ENCODE measurements at regions not wholly inside any gene's neighbourhood (a gene's known extent, or its start where the extent isn't known, plus 50 kb on each side); places are given as distances from the start of the nearest gene placed in this dataset.
"Not testable (repeated sequence)": the region's sequence is repeated elsewhere in the genome, so short reads cannot be mapped to it uniquely, and the experiment has no call there.

DNA sequence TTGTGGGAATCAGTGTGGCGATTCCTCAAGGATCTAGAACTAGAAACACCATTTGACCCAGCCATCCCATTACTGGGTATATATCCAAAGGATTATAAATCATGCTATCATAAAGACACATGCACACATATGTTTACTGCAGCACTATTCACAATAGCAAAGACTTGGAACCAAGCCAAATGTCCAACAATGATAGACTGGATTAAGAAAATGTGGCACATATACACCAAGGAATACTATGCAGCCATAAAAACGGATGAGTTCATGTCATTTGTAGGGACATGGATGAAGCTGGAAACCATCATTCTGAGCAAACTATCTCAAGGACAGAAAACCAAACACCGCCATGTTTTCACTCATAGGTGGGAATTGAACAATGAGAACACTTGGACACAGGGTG, 250.9 kb upstream of the FGF13 start:
- not testable (repeated sequence) for TF ChIP-seq POLR2AphosphoS5 (IDR thresholded peaks at IDR 0.05; ENCODE audit: low read depth)
- TF ChIP-seq, protein P1, sequence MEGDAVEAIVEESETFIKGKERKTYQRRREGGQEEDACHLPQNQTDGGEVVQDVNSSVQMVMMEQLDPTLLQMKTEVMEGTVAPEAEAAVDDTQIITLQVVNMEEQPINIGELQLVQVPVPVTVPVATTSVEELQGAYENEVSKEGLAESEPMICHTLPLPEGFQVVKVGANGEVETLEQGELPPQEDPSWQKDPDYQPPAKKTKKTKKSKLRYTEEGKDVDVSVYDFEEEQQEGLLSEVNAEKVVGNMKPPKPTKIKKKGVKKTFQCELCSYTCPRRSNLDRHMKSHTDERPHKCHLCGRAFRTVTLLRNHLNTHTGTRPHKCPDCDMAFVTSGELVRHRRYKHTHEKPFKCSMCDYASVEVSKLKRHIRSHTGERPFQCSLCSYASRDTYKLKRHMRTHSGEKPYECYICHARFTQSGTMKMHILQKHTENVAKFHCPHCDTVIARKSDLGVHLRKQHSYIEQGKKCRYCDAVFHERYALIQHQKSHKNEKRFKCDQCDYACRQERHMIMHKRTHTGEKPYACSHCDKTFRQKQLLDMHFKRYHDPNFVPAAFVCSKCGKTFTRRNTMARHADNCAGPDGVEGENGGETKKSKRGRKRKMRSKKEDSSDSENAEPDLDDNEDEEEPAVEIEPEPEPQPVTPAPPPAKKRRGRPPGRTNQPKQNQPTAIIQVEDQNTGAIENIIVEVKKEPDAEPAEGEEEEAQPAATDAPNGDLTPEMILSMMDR (IDR thresholded peaks at IDR 0.05; ENCODE audit: insufficient read depth, low read length), result not testable (repeated sequence)

All from HL-60 (cell line).